ENCODE measurements at regions not wholly inside any gene's neighbourhood (a gene's known extent, or its start where the extent isn't known, plus 50 kb on each side); places are given as distances from the start of the nearest gene placed in this dataset.

GRCh38 chr2:209044307-209044706, 379.5 kb upstream of the MAP2 start:
- H3K36me3 ChIP-seq (ENCODE audit: insufficient read depth, low read length), result no peaks in the 10 kb centered on the region
- Mint-ChIP-seq H3K4me3 (no peak overlapping the region), H3K27ac (no peak overlapping the region), H3K4me1 (ENCODE audit: low read depth) (no peaks in the 10 kb centered on the region), H3K9me3 (no peaks in the 10 kb centered on the region), H3K36me3 (ENCODE audit: low read depth) (no peaks in the 10 kb centered on the region), H3K27me3 (no peaks in the 10 kb centered on the region)
- ATAC-seq (ENCODE audit: poor library complexity) (no peak), DNase-seq (no peak)
- CTCF ChIA-PET, result no interaction called here
- no peaks in the 10 kb centered on the region for H3K4me1 ChIP-seq (ENCODE audit: insufficient read depth, low read length)
- no peaks in the 10 kb centered on the region for H3K27me3 ChIP-seq (ENCODE audit: control insufficient read depth in 1 of 2, insufficient read depth in 2 of 2, low read length in 2 of 2)
- no peak for TF ChIP-seq CTCF (IDR thresholded peaks at IDR 0.05)
- intact Hi-C loops (cut with DNase I, micrococcal nuclease), result no loop called here
- no peak overlapping the region for H3K4me3 ChIP-seq (ENCODE audit: low read length)
- no peak overlapping the region for H3K27ac ChIP-seq (ENCODE audit: low read depth in 1 of 2, low read length in 2 of 2)
- H3K9me3 ChIP-seq (ENCODE audit: control insufficient read depth in 1 of 2, insufficient read depth in 1 of 2, low read length in 2 of 2), result no peaks in the 10 kb centered on the region
- POLR2A ChIA-PET, result no interaction called here

DNA sequence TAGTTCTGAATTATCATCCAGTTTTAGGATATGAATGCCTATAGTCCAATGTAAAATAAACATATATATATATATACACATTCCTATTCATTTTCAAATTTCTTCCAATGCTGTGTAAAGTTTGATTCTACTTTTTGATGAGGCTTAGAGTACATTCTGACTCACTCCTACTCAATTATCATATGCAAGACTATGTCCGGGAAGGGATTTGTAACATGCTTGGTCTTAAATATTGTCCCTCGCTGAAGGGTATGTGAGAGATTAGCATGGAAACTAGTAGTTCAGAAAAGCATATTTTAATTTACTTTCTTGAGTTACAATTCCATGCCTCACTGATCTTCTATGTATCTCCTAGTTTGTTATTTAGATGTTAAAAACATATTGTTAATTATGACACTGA, 377.7 kb upstream of the MAP2 start:
- no peak for DNase-seq
- Histone ChIP-seq H3K4me3 (ENCODE audit: low read length) (no peak overlapping the region), H3K9me3 (ENCODE audit: control insufficient read depth in 1 of 2, insufficient read depth in 1 of 2, low read length in 2 of 2) (peaks cover 0 to 3% of the 10 kb centered on the region in 2 experiments), H3K27ac (ENCODE audit: low read depth in 1 of 2, low read length in 2 of 2) (no peak overlapping the region), H3K4me1 (ENCODE audit: insufficient read depth, low read length) (no peaks in the 10 kb centered on the region), H3K27me3 (ENCODE audit: control insufficient read depth in 1 of 2, insufficient read depth in 2 of 2, low read length in 2 of 2) (no peaks in the 10 kb centered on the region), H3K36me3 (ENCODE audit: insufficient read depth, low read length) (no peaks in the 10 kb centered on the region)
- no peak for TF ChIP-seq CTCF (IDR thresholded peaks at IDR 0.05)
- H3K4me1 Mint-ChIP-seq (ENCODE audit: low read depth), result no peaks in the 10 kb centered on the region
- no peak overlapping the region for H3K4me3 Mint-ChIP-seq
- H3K27ac Mint-ChIP-seq, result no peak overlapping the region
- H3K9me3 Mint-ChIP-seq, result no peaks in the 10 kb centered on the region
- POLR2A ChIA-PET, result no interaction called here
- no peaks in the 10 kb centered on the region for H3K27me3 Mint-ChIP-seq
- H3K36me3 Mint-ChIP-seq (ENCODE audit: low read depth), result no peaks in the 10 kb centered on the region
- no peak for ATAC-seq (ENCODE audit: poor library complexity)
- CTCF ChIA-PET, result no interaction called here
- intact Hi-C loops (cut with DNase I, micrococcal nuclease), result no loop called here

GRCh38 chr2:209049608-209050007, 374.2 kb upstream of the MAP2 start:
- no peaks in the 10 kb centered on the region for H3K36me3 ChIP-seq (ENCODE audit: insufficient read depth, low read length)
- ChIA-PET POLR2A (no interaction called here), CTCF (no interaction called here)
- H3K36me3 Mint-ChIP-seq (ENCODE audit: low read depth), result no peaks in the 10 kb centered on the region
- H3K27ac Mint-ChIP-seq, result no peak overlapping the region
- no peak for TF ChIP-seq CTCF (IDR thresholded peaks at IDR 0.05)
- H3K4me1 ChIP-seq (ENCODE audit: insufficient read depth, low read length), result no peaks in the 10 kb centered on the region
- no peaks in the 10 kb centered on the region for H3K27me3 Mint-ChIP-seq
- no peak overlapping the region for H3K4me3 Mint-ChIP-seq
- H3K9me3 Mint-ChIP-seq, result peaks cover 3% of the 10 kb centered on the region
- intact Hi-C loops (cut with DNase I, micrococcal nuclease), result no loop called here
- no peaks in the 10 kb centered on the region for H3K27me3 ChIP-seq (ENCODE audit: control insufficient read depth in 1 of 2, insufficient read depth in 2 of 2, low read length in 2 of 2)
- no peaks in the 10 kb centered on the region for H3K4me1 Mint-ChIP-seq (ENCODE audit: low read depth)
- ATAC-seq (ENCODE audit: poor library complexity) (no peak), DNase-seq (no peak)
- peaks cover 0 to 3% of the 10 kb centered on the region in 2 experiments for H3K9me3 ChIP-seq (ENCODE audit: control insufficient read depth in 1 of 2, insufficient read depth in 1 of 2, low read length in 2 of 2)
- H3K4me3 ChIP-seq (ENCODE audit: low read length), result no peak overlapping the region
- no peak overlapping the region for H3K27ac ChIP-seq (ENCODE audit: low read depth in 1 of 2, low read length in 2 of 2)

Measured in CD4-positive, alpha-beta T cell (primary cell).